ENCODE measurements at regions not wholly inside any gene's neighbourhood (a gene's known extent, or its start where the extent isn't known, plus 50 kb on each side); places are given as distances from the start of the nearest gene placed in this dataset.

DNA sequence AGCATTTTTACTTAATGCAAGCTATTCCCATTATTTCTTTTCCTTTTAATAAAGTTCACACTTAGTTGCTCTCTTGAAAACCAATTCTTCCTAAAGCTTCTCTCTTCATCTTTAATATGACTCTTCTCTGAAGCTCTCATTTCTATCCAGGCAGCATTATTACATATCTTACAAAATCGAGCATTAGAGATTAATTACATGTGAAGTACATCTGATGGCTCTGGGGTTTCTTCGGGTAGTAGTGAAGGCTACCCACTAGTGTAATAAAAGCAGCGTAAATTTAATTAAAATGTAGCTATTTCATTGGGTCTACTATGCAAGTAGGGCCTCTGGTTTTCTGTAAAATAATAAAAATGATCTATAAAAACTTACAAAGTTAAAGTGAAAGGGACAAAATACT, 513.6 kb upstream of the DPH6 start:
- WGBS (ENCODE audit: insufficient coverage) = no CpG with 5 or more reads among the region's 3 CpGs
- Histone ChIP-seq H3K4me3 (ENCODE audit: control insufficient read depth in 1 of 7, extremely low read depth in 1 of 7, insufficient read depth in 4 of 7, low read depth in 2 of 7, low read length in 6 of 7) (no peak overlapping the region), H3K9me3 (ENCODE audit: control extremely low read depth in 1 of 5, control insufficient read depth in 4 of 5, insufficient read depth in 2 of 5, low read depth in 1 of 5, low read length in 4 of 5) (no peaks in the 10 kb centered on the region), H3K27ac (ENCODE audit: insufficient read depth in 1 of 2, low read depth in 1 of 2, low read length in 2 of 2, poor library complexity in 1 of 2, severe bottlenecking in 2 of 2) (no peak overlapping the region), H3K27me3 (replicated peaks in 2 of 5; ENCODE audit: control insufficient read depth in 4 of 5, insufficient read depth in 5 of 5, low read length in 4 of 5) (no peaks in the 10 kb centered on the region), H3K4me1 (ENCODE audit: control extremely low read depth in 1 of 4, control insufficient read depth in 4 of 4, insufficient read depth in 4 of 4, low read length in 3 of 4) (no peaks in the 10 kb centered on the region), H3K36me3 (ENCODE audit: control insufficient read depth in 4 of 4, insufficient read depth in 4 of 4, low read length in 3 of 4) (no peaks in the 10 kb centered on the region)
- ChIA-PET CTCF (no interaction called here), POLR2A (no interaction called here)
- DNase-seq = no peak

DNA sequence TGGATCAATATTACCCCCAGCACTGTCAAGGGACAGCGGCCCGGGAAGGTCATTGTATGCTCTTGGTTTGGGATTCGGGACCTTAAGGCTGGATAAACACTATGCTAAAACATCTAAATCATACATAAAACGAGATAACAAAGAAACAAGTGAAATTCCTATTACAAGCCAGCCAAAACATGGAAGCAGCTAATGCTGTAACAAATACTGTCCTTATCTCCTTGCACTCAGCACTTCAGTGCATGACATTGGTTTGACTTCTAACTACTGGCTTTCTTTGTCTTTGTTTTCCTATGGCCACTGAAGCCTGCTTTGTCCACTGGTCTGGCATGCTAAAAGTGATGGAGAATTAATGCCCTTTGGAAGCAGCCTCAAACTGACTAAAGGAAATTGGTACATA, 516.4 kb upstream of the DPH6 start:
- POLR2A ChIA-PET = no interaction called here
- Histone ChIP-seq H3K36me3 (ENCODE audit: control insufficient read depth in 4 of 4, insufficient read depth in 4 of 4, low read length in 3 of 4) (no peaks in the 10 kb centered on the region), H3K9me3 (ENCODE audit: control extremely low read depth in 1 of 5, control insufficient read depth in 4 of 5, insufficient read depth in 2 of 5, low read depth in 1 of 5, low read length in 4 of 5) (no peaks in the 10 kb centered on the region), H3K27me3 (replicated peaks in 2 of 5; ENCODE audit: control insufficient read depth in 4 of 5, insufficient read depth in 5 of 5, low read length in 4 of 5) (no peaks in the 10 kb centered on the region), H3K4me3 (ENCODE audit: control insufficient read depth in 1 of 7, extremely low read depth in 1 of 7, insufficient read depth in 4 of 7, low read depth in 2 of 7, low read length in 6 of 7) (no peak overlapping the region), H3K4me1 (ENCODE audit: control extremely low read depth in 1 of 4, control insufficient read depth in 4 of 4, insufficient read depth in 4 of 4, low read length in 3 of 4) (no peaks in the 10 kb centered on the region), H3K27ac (ENCODE audit: insufficient read depth in 1 of 2, low read depth in 1 of 2, low read length in 2 of 2, poor library complexity in 1 of 2, severe bottlenecking in 2 of 2) (no peak overlapping the region)
- CTCF ChIA-PET = no interaction called here
- DNase-seq = no peak
- 94% methylated on average over 2 of the region's 4 CpGs for WGBS (ENCODE audit: insufficient coverage)

DNA sequence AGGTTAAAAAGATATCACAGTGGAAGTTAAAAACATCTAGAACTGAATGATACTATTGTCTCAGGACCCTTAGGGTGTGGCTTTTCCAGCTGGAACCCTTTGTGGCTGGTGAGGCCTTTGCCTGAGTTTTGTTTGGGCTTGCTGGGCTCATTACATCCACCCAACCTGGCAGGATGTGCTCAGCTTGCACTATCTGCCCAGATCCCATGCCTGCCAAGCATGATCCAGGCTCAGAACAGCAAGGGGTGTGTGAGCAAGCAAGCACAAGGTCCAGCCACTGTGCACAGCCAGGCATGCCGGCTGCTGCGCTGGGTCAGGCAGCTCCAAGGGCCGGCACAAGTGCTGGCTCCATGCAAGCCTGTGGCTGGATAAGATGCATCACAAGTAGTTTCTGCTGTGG, 512.7 kb upstream of the CDIN1 start:
- CTCF ChIA-PET = no interaction called here
- Histone ChIP-seq H3K27ac (ENCODE audit: insufficient read depth in 1 of 2, low read depth in 1 of 2, low read length in 2 of 2, poor library complexity in 1 of 2, severe bottlenecking in 2 of 2) (no peak overlapping the region), H3K4me3 (ENCODE audit: control insufficient read depth in 1 of 7, extremely low read depth in 1 of 7, insufficient read depth in 4 of 7, low read depth in 2 of 7, low read length in 6 of 7) (no peak overlapping the region), H3K27me3 (replicated peaks in 2 of 5; ENCODE audit: control insufficient read depth in 4 of 5, insufficient read depth in 5 of 5, low read length in 4 of 5) (no peaks in the 10 kb centered on the region), H3K36me3 (ENCODE audit: control insufficient read depth in 4 of 4, insufficient read depth in 4 of 4, low read length in 3 of 4) (no peaks in the 10 kb centered on the region), H3K9me3 (ENCODE audit: control extremely low read depth in 1 of 5, control insufficient read depth in 4 of 5, insufficient read depth in 2 of 5, low read depth in 1 of 5, low read length in 4 of 5) (peaks cover 0 to 3% (median 0%) of the 10 kb centered on the region in 5 experiments), H3K4me1 (ENCODE audit: control extremely low read depth in 1 of 4, control insufficient read depth in 4 of 4, insufficient read depth in 4 of 4, low read length in 3 of 4) (no peaks in the 10 kb centered on the region)
- DNase-seq = no peak
- 100% methylated on average over 3 of the region's 3 CpGs for WGBS (ENCODE audit: insufficient coverage)
- POLR2A ChIA-PET = interaction anchor here (0.6 kb wide), 1 partner anchor 11 kb away, joined by 3 read pairs; no protein-coding TSS in a partner anchor

DNA sequence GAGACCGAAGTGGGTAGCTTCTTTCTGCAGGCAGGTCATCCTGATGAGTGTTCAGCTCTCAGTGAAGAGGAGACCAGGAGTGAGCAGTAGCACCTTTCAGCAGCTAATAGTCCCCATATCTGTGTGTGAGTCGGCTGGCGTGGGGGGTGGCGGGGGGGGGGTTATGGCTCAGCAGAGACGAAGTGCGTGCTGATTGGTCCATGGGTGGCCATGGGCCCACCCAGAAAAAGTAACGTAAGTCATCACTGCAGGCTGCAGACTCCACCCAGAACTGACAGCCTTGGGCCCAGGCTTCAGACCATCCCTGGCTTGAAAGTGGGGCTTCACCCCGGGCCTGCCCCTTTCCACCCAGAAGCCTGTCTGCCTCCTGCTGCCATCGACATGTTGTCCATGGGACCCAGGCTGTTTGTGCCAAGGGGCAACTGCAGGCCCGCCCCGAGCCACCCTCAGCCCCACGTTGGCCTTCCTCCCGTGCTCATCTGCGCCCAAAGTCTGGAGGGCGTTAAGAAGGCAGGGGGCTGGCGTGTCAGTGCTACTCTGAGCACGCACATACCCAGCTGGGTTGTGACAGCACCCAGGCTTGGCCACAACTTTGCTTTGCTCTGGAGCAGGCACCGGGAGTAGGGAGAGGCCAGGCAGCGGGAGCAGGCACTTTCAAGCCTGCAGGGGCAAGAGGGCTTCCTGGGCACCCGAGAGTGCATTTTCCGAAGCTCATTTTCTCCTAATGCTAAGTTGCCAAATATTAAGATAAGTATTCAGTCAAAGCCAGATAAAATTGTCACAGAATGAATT, 511.7 kb upstream of the CDIN1 start:
- no peak overlapping the region for H3K27ac ChIP-seq (ENCODE audit: insufficient read depth in 1 of 2, low read depth in 1 of 2, low read length in 2 of 2, poor library complexity in 1 of 2, severe bottlenecking in 2 of 2)
- CTCF ChIA-PET = no interaction called here
- H3K9me3 ChIP-seq (ENCODE audit: control extremely low read depth in 1 of 5, control insufficient read depth in 4 of 5, insufficient read depth in 2 of 5, low read depth in 1 of 5, low read length in 4 of 5) = peaks cover 0 to 3% (median 0%) of the 10 kb centered on the region in 5 experiments
- H3K27me3 ChIP-seq (replicated peaks in 2 of 5; ENCODE audit: control insufficient read depth in 4 of 5, insufficient read depth in 5 of 5, low read length in 4 of 5) = no peaks in the 10 kb centered on the region
- no peak overlapping the region for H3K4me3 ChIP-seq (ENCODE audit: control insufficient read depth in 1 of 7, extremely low read depth in 1 of 7, insufficient read depth in 4 of 7, low read depth in 2 of 7, low read length in 6 of 7)
- DNase-seq = no peak
- H3K36me3 ChIP-seq (ENCODE audit: control insufficient read depth in 4 of 4, insufficient read depth in 4 of 4, low read length in 3 of 4) = no peaks in the 10 kb centered on the region
- POLR2A ChIA-PET = interaction anchor here (0.6 kb wide), 1 partner anchor 12 kb away, joined by 3 read pairs; no protein-coding TSS in a partner anchor
- H3K4me1 ChIP-seq (ENCODE audit: control extremely low read depth in 1 of 4, control insufficient read depth in 4 of 4, insufficient read depth in 4 of 4, low read length in 3 of 4) = no peaks in the 10 kb centered on the region
- 97% methylated on average over 16 of the region's 21 CpGs for WGBS (ENCODE audit: insufficient coverage)

DNA sequence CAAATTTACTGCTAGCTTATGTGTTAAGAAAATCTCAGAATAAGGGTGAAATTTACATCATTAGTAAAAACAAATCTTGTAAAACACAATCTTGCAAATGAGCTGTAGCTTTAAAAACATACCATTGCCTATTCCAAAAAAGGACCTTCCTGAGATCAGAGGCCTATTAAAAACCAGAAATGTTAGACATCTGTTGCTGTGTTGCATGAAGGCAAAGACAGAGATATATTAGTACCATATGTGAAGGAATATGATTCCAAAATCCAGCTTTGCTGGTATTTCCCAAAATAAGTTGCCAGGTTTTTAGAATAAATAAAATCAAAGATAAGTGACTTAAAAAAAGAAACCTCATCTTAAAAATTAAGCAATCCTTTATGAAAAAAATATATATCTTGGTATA, 504.1 kb upstream of the CDIN1 start:
- CTCF ChIA-PET = no interaction called here

DNA sequence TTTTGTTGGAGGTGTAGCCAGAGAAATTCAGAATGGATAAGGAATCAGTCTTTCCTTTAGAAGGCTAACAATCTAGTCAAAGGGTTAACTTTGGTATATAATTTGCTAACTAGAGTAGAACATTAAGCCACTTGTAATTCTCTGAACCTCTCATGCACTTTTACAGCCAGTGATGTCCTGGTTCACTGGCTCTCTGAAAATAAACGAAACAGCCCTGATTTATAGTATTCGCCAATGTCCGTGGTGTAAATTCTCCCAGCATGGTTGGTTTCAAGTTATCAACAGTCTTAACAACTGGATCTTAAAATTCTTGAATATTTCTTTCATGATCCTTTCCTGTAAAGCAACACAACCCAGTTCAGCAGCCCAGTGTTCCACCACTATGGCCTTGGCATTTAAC, 500.4 kb upstream of the CDIN1 start:
- 67% methylated on average over 3 of the region's 3 CpGs for WGBS (ENCODE audit: insufficient coverage)

More for the DNA sequence above, 504.1 kb upstream of the CDIN1 start:
- Histone ChIP-seq H3K27ac (ENCODE audit: insufficient read depth in 1 of 2, low read depth in 1 of 2, low read length in 2 of 2, poor library complexity in 1 of 2, severe bottlenecking in 2 of 2) (no peak overlapping the region), H3K36me3 (ENCODE audit: control insufficient read depth in 4 of 4, insufficient read depth in 4 of 4, low read length in 3 of 4) (no peaks in the 10 kb centered on the region), H3K4me3 (ENCODE audit: control insufficient read depth in 1 of 7, extremely low read depth in 1 of 7, insufficient read depth in 4 of 7, low read depth in 2 of 7, low read length in 6 of 7) (no peak overlapping the region), H3K4me1 (ENCODE audit: control extremely low read depth in 1 of 4, control insufficient read depth in 4 of 4, insufficient read depth in 4 of 4, low read length in 3 of 4) (no peaks in the 10 kb centered on the region), H3K27me3 (replicated peaks in 2 of 5; ENCODE audit: control insufficient read depth in 4 of 5, insufficient read depth in 5 of 5, low read length in 4 of 5) (no peaks in the 10 kb centered on the region), H3K9me3 (ENCODE audit: control extremely low read depth in 1 of 5, control insufficient read depth in 4 of 5, insufficient read depth in 2 of 5, low read depth in 1 of 5, low read length in 4 of 5) (no peaks in the 10 kb centered on the region)
- POLR2A ChIA-PET = no interaction called here
- DNase-seq = no peak

DNA sequence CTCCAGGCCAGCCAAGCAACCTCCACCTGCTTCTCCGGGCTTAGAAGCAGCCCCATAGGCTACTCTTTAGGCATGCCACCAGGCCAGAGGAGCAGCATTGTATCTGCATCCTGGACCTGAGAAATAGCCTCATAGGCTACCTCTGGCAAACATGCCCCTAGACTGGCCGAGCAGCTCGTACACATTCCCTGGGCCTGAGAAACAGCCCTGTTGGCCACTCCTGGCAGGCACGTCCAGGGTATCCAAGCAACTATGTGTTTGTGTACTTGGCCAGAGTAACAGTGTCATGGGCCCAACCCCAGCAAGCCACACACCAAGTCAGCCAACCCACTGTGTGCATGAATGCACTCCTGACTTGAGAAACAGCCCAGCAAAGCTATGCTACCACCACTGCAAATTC, 498.7 kb upstream of the CDIN1 start:
- H3K27ac ChIP-seq (ENCODE audit: insufficient read depth in 1 of 2, low read depth in 1 of 2, low read length in 2 of 2, poor library complexity in 1 of 2, severe bottlenecking in 2 of 2) = no peak overlapping the region
- H3K4me1 ChIP-seq (ENCODE audit: control extremely low read depth in 1 of 4, control insufficient read depth in 4 of 4, insufficient read depth in 4 of 4, low read length in 3 of 4) = no peaks in the 10 kb centered on the region
- 72% methylated on average over 4 of the region's 4 CpGs for WGBS (ENCODE audit: insufficient coverage)
- CTCF ChIA-PET = no interaction called here
- no peak overlapping the region for H3K4me3 ChIP-seq (ENCODE audit: control insufficient read depth in 1 of 7, extremely low read depth in 1 of 7, insufficient read depth in 4 of 7, low read depth in 2 of 7, low read length in 6 of 7)
- no peaks in the 10 kb centered on the region for H3K27me3 ChIP-seq (replicated peaks in 2 of 5; ENCODE audit: control insufficient read depth in 4 of 5, insufficient read depth in 5 of 5, low read length in 4 of 5)
- H3K9me3 ChIP-seq (ENCODE audit: control extremely low read depth in 1 of 5, control insufficient read depth in 4 of 5, insufficient read depth in 2 of 5, low read depth in 1 of 5, low read length in 4 of 5) = peaks cover 0 to 11% (median 0%) of the 10 kb centered on the region in 5 experiments
- DNase-seq = no peak
- no peaks in the 10 kb centered on the region for H3K36me3 ChIP-seq (ENCODE audit: control insufficient read depth in 4 of 4, insufficient read depth in 4 of 4, low read length in 3 of 4)
- POLR2A ChIA-PET = no interaction called here

More for the DNA sequence above, 500.4 kb upstream of the CDIN1 start:
- Histone ChIP-seq H3K36me3 (ENCODE audit: control insufficient read depth in 4 of 4, insufficient read depth in 4 of 4, low read length in 3 of 4) (no peaks in the 10 kb centered on the region), H3K4me3 (ENCODE audit: control insufficient read depth in 1 of 7, extremely low read depth in 1 of 7, insufficient read depth in 4 of 7, low read depth in 2 of 7, low read length in 6 of 7) (no peak overlapping the region), H3K9me3 (ENCODE audit: control extremely low read depth in 1 of 5, control insufficient read depth in 4 of 5, insufficient read depth in 2 of 5, low read depth in 1 of 5, low read length in 4 of 5) (peaks cover 0 to 11% (median 0%) of the 10 kb centered on the region in 5 experiments), H3K27me3 (replicated peaks in 2 of 5; ENCODE audit: control insufficient read depth in 4 of 5, insufficient read depth in 5 of 5, low read length in 4 of 5) (no peaks in the 10 kb centered on the region), H3K27ac (ENCODE audit: insufficient read depth in 1 of 2, low read depth in 1 of 2, low read length in 2 of 2, poor library complexity in 1 of 2, severe bottlenecking in 2 of 2) (no peak overlapping the region), H3K4me1 (ENCODE audit: control extremely low read depth in 1 of 4, control insufficient read depth in 4 of 4, insufficient read depth in 4 of 4, low read length in 3 of 4) (no peaks in the 10 kb centered on the region)
- ChIA-PET CTCF (no interaction called here), POLR2A (no interaction called here)
- no peak for DNase-seq

All from common myeloid progenitor, CD34-positive (primary cell).